ENCODE measurements at regions not wholly inside any gene's neighbourhood (a gene's known extent, or its start where the extent isn't known, plus 50 kb on each side); places are given as distances from the start of the nearest gene placed in this dataset.

DNA sequence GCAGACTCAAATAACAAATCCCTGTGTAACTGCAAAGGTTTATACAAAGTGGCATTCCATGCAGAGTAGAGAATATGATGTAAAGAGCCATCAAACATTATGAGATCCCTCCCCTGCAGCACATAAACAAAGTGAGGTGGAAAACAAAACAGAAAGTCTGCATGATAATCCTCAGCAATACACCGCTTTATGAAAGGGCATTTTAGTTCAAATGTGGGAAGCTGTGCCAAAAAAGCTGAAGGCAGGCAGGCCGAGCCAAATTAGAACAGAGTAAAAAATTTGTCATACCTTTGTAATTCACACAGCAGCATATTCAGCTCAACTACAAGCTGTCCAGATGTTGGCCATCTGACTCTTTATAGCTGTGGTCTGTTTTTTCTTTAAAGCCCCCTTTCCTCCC, 113.5 kb downstream of the LHX9 start:
- no peaks in the 10 kb centered on the region for H3K4me1 Mint-ChIP-seq (ENCODE audit: low read depth, unreplicated experiment)
- no peaks in the 10 kb centered on the region for H3K9me3 Mint-ChIP-seq (ENCODE audit: unreplicated experiment)
- TF ChIP-seq, protein P1, sequence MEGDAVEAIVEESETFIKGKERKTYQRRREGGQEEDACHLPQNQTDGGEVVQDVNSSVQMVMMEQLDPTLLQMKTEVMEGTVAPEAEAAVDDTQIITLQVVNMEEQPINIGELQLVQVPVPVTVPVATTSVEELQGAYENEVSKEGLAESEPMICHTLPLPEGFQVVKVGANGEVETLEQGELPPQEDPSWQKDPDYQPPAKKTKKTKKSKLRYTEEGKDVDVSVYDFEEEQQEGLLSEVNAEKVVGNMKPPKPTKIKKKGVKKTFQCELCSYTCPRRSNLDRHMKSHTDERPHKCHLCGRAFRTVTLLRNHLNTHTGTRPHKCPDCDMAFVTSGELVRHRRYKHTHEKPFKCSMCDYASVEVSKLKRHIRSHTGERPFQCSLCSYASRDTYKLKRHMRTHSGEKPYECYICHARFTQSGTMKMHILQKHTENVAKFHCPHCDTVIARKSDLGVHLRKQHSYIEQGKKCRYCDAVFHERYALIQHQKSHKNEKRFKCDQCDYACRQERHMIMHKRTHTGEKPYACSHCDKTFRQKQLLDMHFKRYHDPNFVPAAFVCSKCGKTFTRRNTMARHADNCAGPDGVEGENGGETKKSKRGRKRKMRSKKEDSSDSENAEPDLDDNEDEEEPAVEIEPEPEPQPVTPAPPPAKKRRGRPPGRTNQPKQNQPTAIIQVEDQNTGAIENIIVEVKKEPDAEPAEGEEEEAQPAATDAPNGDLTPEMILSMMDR (IDR thresholded peaks at IDR 0.05; ENCODE audit: partially characterized antibody, unreplicated experiment), result no peak
- no peak overlapping the region for H3K27ac Mint-ChIP-seq (ENCODE audit: unreplicated experiment)
- no peak overlapping the region for H3K4me3 Mint-ChIP-seq (ENCODE audit: unreplicated experiment)
- H3K27me3 Mint-ChIP-seq (ENCODE audit: unreplicated experiment), result no peaks in the 10 kb centered on the region
- H3K36me3 Mint-ChIP-seq (ENCODE audit: unreplicated experiment), result no peaks in the 10 kb centered on the region
- DNase-seq, result no peak

DNA sequence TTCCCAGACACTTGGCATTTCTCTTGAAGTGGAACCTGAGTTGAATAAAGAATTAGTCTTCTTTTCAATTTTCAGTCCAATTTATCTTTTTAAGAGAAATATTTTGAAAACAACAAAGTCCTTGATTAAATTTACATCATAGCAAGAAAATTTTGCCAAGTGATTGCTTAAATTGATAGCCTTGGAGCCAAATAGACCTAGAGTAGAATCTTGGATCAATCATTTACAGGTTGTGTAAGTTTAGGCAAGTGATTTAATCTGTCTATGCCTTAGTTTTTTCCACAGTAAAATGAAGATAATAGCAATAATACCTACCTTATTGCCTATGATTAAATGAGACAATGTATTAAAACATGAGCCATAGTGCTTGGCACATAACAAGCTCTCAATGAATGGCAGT, 113.9 kb downstream of the LHX9 start:
- TF ChIP-seq, protein P1 (IDR thresholded peaks at IDR 0.05; ENCODE audit: partially characterized antibody, unreplicated experiment), result no peak
- Mint-ChIP-seq H3K4me1 (ENCODE audit: low read depth, unreplicated experiment) (no peaks in the 10 kb centered on the region), H3K27me3 (ENCODE audit: unreplicated experiment) (no peaks in the 10 kb centered on the region), H3K36me3 (ENCODE audit: unreplicated experiment) (no peaks in the 10 kb centered on the region), H3K4me3 (ENCODE audit: unreplicated experiment) (no peak overlapping the region), H3K27ac (ENCODE audit: unreplicated experiment) (no peak overlapping the region), H3K9me3 (ENCODE audit: unreplicated experiment) (no peaks in the 10 kb centered on the region)
- no peak for DNase-seq

DNA sequence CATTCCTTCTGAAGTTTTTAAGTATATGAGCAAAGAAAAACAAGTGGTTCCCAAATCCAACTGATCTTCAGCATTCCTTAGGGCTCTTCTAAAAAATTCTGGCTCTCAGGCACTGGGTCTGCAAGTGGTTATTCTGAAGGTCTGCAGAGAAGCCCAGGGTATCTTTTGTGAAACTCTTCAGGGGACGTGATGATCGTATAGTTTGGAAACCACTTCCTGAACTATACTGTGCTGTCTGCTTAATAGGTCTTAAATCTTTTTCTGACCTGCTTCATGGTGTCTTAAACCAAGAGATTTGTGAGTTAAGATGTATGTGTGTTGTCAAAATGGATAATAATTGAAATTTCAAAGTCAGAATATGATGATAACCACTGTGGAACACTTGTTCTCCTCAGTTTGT, 115.5 kb downstream of the LHX9 start:
- H3K36me3 Mint-ChIP-seq (ENCODE audit: unreplicated experiment), result no peaks in the 10 kb centered on the region
- H3K4me1 Mint-ChIP-seq (ENCODE audit: low read depth, unreplicated experiment), result no peaks in the 10 kb centered on the region
- TF ChIP-seq, protein P1 (IDR thresholded peaks at IDR 0.05; ENCODE audit: partially characterized antibody, unreplicated experiment), result no peak
- no peak overlapping the region for H3K27ac Mint-ChIP-seq (ENCODE audit: unreplicated experiment)
- no peaks in the 10 kb centered on the region for H3K27me3 Mint-ChIP-seq (ENCODE audit: unreplicated experiment)
- no peak overlapping the region for H3K4me3 Mint-ChIP-seq (ENCODE audit: unreplicated experiment)
- no peaks in the 10 kb centered on the region for H3K9me3 Mint-ChIP-seq (ENCODE audit: unreplicated experiment)
- no peak for DNase-seq

DNA sequence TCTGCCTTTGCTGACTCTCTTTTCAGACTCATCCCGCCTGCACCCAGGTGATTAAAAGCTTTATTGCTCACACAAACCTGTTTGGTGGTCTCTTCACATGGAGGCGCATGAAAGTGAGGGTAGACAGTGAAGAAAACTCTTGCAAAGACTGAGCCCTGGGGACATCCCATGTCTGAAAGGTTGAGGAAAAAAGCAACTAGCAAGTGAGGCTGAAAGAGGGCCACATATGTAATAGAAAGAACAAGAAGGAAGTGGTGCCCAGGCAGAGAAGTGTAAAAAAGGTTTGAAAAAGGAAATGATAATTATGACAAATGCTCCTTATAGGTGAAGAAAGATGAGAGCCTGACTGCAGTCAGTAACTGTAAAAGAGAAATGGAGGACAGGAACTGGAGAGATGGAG, 115.9 kb upstream of the NEK7 start:
- H3K27ac Mint-ChIP-seq (ENCODE audit: unreplicated experiment), result no peak overlapping the region
- no peaks in the 10 kb centered on the region for H3K9me3 Mint-ChIP-seq (ENCODE audit: unreplicated experiment)
- no peak for DNase-seq
- H3K36me3 Mint-ChIP-seq (ENCODE audit: unreplicated experiment), result no peaks in the 10 kb centered on the region
- H3K27me3 Mint-ChIP-seq (ENCODE audit: unreplicated experiment), result no peaks in the 10 kb centered on the region
- TF ChIP-seq, protein P1 (IDR thresholded peaks at IDR 0.05; ENCODE audit: partially characterized antibody, unreplicated experiment), result no peak
- no peak overlapping the region for H3K4me3 Mint-ChIP-seq (ENCODE audit: unreplicated experiment)
- H3K4me1 Mint-ChIP-seq (ENCODE audit: low read depth, unreplicated experiment), result no peaks in the 10 kb centered on the region

DNA sequence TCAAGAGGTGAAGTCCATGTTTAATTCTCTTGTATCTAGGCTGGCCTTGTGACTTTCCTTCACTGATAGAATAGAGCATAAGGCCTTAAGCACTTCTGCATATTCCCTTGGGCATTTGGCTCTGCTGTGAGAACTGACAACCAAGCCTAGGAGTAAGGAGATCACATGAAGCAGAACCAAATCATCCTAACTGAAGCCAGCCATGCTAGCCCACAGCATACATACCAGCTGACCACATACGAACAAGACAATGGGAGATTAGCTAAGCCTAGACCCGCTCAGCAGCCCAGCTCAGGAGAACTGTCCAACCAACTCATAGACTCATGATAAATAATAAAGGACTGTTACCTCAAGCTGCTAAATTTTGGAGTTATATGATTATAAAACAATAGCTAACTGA, 114.6 kb upstream of the NEK7 start:
- TF ChIP-seq, protein P1 (IDR thresholded peaks at IDR 0.05; ENCODE audit: partially characterized antibody, unreplicated experiment), result no peak
- H3K27ac Mint-ChIP-seq (ENCODE audit: unreplicated experiment), result no peak overlapping the region
- no peaks in the 10 kb centered on the region for H3K9me3 Mint-ChIP-seq (ENCODE audit: unreplicated experiment)
- no peaks in the 10 kb centered on the region for H3K27me3 Mint-ChIP-seq (ENCODE audit: unreplicated experiment)
- H3K4me1 Mint-ChIP-seq (ENCODE audit: low read depth, unreplicated experiment), result no peaks in the 10 kb centered on the region
- H3K36me3 Mint-ChIP-seq (ENCODE audit: unreplicated experiment), result no peaks in the 10 kb centered on the region
- H3K4me3 Mint-ChIP-seq (ENCODE audit: unreplicated experiment), result no peak overlapping the region
- no peak for DNase-seq

All from glutamatergic neuron (in vitro differentiated cells).